ENCODE measurements at regions not wholly inside any gene's neighbourhood (a gene's known extent, or its start where the extent isn't known, plus 50 kb on each side); places are given as distances from the start of the nearest gene placed in this dataset.

GRCh38 chr3:99344216-99344615 lies 294.2 kb upstream of the COL8A1 start:
- Mint-ChIP-seq H3K4me3 (ENCODE audit: low read depth) (no peak overlapping the region), H3K9me3 (ENCODE audit: low read depth) (no peaks in the 10 kb centered on the region), H3K36me3 (ENCODE audit: insufficient read depth) (no peaks in the 10 kb centered on the region), H3K4me1 (ENCODE audit: low read depth) (no peaks in the 10 kb centered on the region), H3K27me3 (no peaks in the 10 kb centered on the region), H3K27ac (no peak overlapping the region)
- TF ChIP-seq CTCF (IDR thresholded peaks at IDR 0.05; ENCODE audit: unreplicated experiment): no peak
- no peak for DNase-seq (ENCODE audit: low spot score, unreplicated experiment)

GRCh38 chr3:99342383-99342782 lies 296.0 kb upstream of the COL8A1 start:
- Mint-ChIP-seq H3K27ac (no peak overlapping the region), H3K4me3 (ENCODE audit: low read depth) (no peak overlapping the region), H3K9me3 (ENCODE audit: low read depth) (no peaks in the 10 kb centered on the region), H3K36me3 (ENCODE audit: insufficient read depth) (no peaks in the 10 kb centered on the region), H3K27me3 (no peaks in the 10 kb centered on the region), H3K4me1 (ENCODE audit: low read depth) (no peaks in the 10 kb centered on the region)
- no peak for DNase-seq (ENCODE audit: low spot score, unreplicated experiment)
- no peak for TF ChIP-seq CTCF (IDR thresholded peaks at IDR 0.05; ENCODE audit: unreplicated experiment)

GRCh38 chr3:99339222-99339621 lies 299.2 kb upstream of the COL8A1 start:
- Mint-ChIP-seq H3K36me3 (ENCODE audit: insufficient read depth) (no peaks in the 10 kb centered on the region), H3K27me3 (no peaks in the 10 kb centered on the region), H3K27ac (no peak overlapping the region), H3K4me3 (ENCODE audit: low read depth) (no peak overlapping the region), H3K9me3 (ENCODE audit: low read depth) (no peaks in the 10 kb centered on the region), H3K4me1 (ENCODE audit: low read depth) (no peaks in the 10 kb centered on the region)
- no peak for DNase-seq (ENCODE audit: low spot score, unreplicated experiment)
- no peak for TF ChIP-seq CTCF (IDR thresholded peaks at IDR 0.05; ENCODE audit: unreplicated experiment)

GRCh38 chr3:99332718-99333117 lies 305.7 kb upstream of the COL8A1 start:
- Mint-ChIP-seq H3K27ac (no peak overlapping the region), H3K27me3 (no peaks in the 10 kb centered on the region), H3K36me3 (ENCODE audit: insufficient read depth) (no peaks in the 10 kb centered on the region), H3K9me3 (ENCODE audit: low read depth) (no peaks in the 10 kb centered on the region), H3K4me1 (ENCODE audit: low read depth) (no peaks in the 10 kb centered on the region), H3K4me3 (ENCODE audit: low read depth) (no peak overlapping the region)
- no peak for TF ChIP-seq CTCF (IDR thresholded peaks at IDR 0.05; ENCODE audit: unreplicated experiment)
- no peak for DNase-seq (ENCODE audit: low spot score, unreplicated experiment)

GRCh38 chr3:99332276-99332675 lies 306.1 kb upstream of the COL8A1 start:
- DNase-seq (ENCODE audit: low spot score, unreplicated experiment): no peak
- Mint-ChIP-seq H3K27me3 (no peaks in the 10 kb centered on the region), H3K27ac (no peak overlapping the region), H3K4me3 (ENCODE audit: low read depth) (no peak overlapping the region), H3K36me3 (ENCODE audit: insufficient read depth) (no peaks in the 10 kb centered on the region), H3K4me1 (ENCODE audit: low read depth) (no peaks in the 10 kb centered on the region), H3K9me3 (ENCODE audit: low read depth) (no peaks in the 10 kb centered on the region)
- TF ChIP-seq CTCF (IDR thresholded peaks at IDR 0.05; ENCODE audit: unreplicated experiment): no peak

Data from progenitor cell of endocrine pancreas (in vitro differentiated cells).